Left kidney (tissue), 1 donor: ENCODE measurements at regions not wholly inside any gene's neighbourhood (a gene's known extent, or its start where the extent isn't known, plus 50 kb on each side); places are given as distances from the start of the nearest gene placed in this dataset.

Experiments
- DNase-seq: peaks from one replicate; pipeline ENCODE4 v3.0.0-alpha.2; 2013

GRCh38 chr2:198339116-198339515, 534.7 kb downstream of the PLCL1 start:
- no peak for DNase-seq

GRCh38 chr2:198337368-198337767, 533.0 kb downstream of the PLCL1 start:
- no peak for DNase-seq

DNA sequence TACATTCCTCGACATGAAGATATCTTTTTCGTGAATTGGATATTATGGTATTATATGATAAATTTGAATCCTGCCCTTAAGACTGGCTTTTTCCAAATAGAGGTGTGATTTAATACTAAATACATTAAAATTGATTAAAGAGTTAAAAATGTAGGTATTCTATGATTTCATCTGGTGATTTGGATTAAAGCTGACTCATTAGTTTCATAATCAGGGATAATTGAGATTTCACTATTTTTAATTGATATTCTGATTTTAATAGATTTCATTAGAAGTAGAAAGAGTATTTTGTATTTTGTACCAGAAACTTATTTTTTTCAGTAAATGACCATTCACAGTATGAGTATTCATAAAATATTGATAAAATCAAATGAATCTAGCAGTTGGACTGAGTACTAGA, 524.1 kb downstream of the PLCL1 start:
- no peak for DNase-seq

DNA sequence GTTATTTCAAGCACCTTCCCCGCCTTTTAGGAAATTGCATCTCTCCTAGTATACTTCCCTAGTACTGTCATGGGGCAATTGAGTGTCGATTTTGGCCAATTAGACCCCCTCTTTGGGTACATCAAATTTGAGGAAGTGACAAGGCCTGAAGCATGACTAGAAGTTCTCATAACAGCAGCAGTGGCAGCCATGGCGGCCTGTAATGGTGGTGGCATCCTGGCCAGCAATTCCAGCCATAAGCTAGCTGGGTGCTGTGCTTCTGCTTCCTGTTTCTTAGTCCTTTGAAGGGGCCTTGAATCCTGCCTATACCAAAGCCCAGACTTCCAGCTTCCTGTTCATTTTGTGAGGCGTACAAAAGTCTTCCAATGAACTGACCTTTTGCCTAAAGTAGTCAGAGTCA, 523.1 kb downstream of the PLCL1 start:
- DNase-seq = no peak

GRCh38 chr2:198326431-198326830, 522.0 kb downstream of the PLCL1 start:
- DNase-seq = no peak

GRCh38 chr2:198325359-198325758, 521.0 kb downstream of the PLCL1 start:
- no peak for DNase-seq

DNA sequence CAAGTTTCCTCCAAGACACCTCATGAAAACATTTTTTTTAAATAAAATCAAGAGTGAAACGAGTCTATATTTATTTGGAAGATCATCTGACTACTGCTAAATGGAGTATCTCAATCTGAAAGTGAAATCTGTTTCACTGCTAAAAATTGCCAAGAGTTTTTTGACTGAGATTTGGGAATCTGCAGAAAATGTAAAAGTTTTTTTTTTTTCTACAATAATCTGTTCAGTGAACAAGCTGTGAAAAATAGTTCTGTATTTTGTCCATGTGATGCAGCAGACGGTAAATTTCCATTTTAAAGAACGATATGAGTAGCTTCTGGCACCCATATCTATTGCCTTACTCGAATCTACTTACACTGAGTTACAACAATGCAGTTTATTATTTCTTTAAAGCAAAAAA, 519.7 kb downstream of the PLCL1 start:
- no peak for DNase-seq

DNA sequence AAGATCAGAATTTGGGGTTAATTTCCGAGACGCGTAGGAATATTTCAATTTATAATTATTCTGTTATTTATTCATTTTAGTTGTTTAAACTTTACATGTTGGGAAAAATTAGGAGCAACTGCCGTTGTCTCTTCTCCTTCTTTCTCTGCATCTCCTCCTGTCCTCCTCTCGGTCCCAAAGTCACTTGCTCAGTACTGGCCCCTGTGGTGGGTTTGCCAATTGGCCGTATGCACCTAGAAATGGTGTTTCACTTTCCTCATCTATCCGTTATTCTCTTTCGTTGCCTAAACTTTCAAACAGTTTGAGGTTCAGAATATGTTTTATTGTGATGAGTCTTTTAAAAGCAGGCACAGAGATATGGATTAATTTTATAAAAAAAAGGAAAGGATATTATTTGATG, 517.9 kb downstream of the PLCL1 start:
- no peak for DNase-seq

- DNase-seq = no peak
These were observed 517.2 kb downstream of the PLCL1 start for GRCh38 chr2:198321522-198322088.

- no peak for DNase-seq
These were observed 512.5 kb downstream of the PLCL1 start for GRCh38 chr2:198316852-198317396.

DNA sequence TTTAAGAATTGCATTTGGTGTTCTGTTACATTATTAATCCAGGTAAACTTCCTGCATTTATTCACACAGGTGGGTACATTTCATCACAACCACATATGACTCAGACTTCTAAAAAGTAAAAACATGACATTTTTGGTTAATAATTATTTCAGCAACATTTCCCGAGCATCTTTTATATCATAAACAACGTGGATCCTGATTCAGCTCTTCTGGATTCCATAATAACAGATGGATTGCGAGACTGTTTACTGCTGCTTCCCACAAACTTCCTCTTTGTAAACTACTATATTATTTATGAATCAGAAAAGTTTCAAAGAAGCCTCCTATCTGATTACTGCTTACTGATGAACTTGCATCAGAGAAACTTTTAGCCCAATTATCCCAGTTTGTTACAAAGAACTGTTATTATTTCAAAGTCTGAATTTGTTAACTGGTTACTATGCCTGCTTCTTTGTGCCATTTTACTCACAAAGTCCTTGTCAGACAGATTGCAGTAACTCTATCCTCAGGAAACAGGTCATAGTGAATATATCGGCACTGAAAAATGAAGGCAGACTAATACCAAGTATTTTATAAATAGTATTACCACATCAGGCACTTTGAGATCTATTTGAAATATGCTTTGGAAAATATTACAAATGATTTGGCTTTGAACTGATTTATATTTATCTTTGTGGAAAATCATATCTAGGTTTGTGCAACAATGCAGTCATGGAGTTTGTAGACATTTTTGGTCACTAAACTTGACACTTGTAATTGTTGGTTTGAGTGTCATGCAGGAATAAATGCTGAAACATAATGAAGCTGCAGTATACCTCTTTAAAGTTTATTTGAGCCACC, 511.6 kb downstream of the PLCL1 start:
- DNase-seq = no peak

DNA sequence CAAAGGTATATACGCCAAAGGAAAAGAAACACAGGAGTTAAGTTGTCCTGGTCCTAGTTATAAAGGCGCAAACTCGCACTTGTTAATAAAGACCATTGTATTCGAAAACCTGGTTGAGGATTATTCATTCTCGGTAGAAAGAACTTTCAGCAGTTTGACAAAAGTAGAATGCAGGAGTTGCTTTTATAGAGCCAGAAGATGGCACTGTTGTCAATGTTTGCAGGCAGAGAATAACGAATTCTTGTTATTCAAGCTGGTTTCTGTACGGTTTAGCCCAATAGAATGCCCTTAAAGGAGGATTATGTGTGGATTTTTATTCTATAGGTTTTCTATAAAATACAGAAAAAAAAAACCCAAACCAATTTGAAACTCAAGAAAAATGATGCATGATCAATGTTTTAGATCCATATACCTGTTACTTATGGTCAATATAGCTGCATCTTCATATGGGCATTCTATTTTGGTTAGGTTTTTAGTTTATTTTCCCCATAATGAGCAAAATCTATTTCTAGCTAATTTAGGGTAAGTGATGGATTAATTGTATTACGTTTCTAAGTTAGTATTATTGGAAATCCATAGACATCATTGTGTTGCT, 510.3 kb downstream of the PLCL1 start:
- DNase-seq = peak; percentile 58

DNA sequence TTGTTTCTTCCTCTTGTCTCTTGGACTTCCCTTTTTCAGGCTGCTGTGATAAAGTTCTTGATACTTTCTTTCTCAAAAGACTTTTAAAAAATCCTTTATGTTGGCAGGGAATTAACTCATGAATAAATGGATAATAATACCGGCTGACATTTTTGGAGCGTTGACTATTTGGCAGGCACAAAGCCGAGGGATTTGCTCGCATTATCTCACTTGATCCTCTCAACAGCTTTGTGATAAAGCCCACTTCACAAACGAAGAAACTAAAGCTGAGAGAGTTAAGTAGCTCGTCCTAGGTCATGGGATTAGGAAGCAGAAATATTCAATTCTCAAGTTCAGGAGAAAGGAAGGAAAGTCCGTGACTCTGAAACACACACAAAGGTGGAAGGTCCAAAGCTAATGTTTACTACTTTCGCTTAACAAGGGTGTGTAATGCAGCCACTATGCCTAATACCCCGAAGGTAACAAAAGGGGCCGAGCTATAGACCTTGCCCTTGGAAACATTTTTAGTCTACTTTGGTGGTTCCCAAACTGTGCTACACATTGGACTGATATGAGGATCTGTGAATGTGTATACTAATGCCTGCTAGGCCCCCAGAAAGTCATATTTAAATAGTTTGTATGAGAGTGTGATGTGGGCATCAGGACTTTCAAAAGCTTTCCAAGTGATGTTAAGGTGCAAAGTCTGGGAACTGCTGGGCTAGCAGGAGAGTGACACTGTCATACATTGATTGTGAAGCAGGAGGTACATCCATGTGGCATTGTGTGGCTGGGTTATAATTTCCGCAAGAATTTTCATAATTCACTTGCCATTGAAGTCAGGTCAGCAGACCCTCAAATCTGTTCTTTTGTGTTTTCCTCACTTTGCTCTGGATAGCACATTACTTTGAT, 508.4 kb downstream of the PLCL1 start:
- DNase-seq = no peak

DNA sequence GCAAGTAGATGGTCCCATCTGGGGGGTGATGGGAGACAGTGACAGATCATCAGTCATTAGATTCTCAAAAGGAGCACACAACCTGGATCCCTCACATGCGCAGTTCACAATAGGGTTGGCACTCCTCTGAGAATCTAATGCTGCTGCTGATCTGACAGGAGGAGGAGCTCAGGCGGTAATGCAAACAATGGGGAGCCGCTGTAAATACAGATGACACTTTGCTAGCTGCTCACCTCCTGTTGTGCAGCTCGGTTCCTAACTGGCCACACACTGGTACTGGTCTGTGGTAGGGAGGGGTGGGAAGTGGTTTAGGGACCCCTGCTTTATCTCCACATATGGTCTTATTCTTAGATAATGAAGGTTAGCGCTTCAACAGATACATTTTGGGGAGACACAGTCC, 506.6 kb downstream of the PLCL1 start:
- DNase-seq = no peak

DNA sequence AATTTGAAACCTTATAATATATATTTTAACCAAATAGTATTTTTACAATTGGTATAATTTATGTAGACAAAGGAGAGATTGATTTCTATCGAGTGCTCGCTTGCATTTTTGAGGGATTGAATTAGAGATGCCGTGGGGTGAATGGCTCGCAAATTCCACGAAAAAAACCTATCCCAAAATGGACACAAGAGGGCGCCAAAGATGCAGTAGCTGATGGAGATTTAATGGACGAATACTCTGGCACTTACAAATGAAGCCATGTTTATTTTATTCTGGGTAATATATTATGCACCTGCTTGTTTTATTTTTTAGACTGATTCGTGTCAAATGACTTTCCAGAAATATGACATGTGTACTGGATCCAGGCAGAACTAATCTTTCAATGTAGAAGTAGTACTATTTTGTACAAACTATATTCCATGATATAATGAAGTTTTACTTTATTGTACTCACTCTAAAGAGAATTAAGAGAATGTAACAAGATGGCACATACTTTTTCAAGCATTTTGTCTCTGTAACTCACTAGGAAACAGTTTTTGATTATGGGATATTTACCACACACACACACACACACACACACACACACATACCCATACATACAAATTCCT, 505.4 kb downstream of the PLCL1 start:
- DNase-seq = peak; percentile 51

GRCh38 chr2:198309081-198309480, 504.7 kb downstream of the PLCL1 start:
- no peak for DNase-seq

DNA sequence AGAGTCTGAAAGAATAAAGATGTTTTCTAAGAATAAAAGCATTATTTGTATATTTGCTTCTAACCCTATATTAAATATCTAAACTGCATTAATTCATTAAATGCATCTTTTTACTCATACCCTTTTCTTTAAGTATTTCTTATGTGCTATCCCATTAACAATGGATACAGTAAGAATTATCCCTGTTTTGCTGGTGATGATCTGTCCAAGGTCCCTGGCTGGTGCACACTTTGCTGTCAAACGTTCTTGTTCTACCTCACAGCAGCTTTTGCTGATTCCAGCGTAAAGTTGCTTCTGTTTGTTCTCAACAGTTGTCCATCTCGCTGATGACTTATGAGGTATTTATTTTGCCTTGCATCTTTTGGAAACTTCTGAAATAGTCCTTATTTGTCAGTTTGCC, 504.0 kb downstream of the PLCL1 start:
- no peak for DNase-seq

GRCh38 chr2:198307093-198307492, 502.7 kb downstream of the PLCL1 start:
- DNase-seq = no peak

DNA sequence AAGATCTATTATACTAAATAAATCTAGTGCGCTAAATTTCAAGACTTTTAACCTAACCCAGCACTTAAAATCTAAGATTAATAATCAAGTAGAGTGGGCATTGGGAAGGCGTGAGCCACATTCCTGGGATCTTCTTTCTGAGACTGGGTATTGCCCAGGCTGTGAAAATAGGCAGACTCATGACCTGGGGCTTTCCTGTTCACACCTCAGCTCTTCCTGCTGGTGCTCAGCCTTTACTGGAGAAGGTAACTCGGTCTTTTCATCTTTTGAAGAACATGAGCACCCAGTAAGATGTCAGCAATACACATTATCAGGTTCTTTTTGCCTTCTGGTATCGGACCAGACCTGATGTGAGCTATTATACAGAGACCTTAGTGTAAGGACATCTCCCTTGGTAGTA, 500.5 kb downstream of the PLCL1 start:
- no peak for DNase-seq

- DNase-seq = no peak
These were observed 493.0 kb downstream of the PLCL1 start for GRCh38 chr2:198297350-198297749.

DNA sequence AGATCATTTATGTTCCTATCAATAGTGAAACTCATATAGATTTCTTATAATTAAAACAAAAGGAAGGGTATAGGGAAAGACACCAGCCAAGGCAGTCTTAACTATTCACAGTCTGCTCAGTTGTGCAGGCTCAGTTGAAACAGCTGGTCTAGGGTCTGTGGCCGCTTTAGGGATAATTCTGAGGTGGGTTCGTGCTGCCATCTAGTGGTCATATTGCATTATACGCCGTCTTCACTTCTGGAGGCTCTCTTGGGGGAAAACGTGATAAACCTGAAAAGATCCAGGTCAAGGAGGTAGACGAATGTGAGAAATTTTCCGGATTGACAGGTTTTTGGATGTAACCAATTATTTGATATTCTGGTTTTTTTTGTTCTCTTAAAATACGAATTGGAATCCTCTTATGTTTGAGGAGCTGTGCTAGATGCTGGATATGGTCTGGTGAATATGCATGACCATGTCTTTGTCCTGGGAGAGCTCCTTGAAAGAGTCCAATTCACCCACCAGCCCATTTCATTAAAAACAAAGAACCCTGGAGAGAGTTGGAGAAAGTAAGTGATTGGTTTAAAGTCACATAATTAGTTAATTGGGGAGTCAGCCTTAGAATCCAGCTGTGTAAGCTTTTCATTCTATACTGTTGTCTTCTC, 492.4 kb downstream of the PLCL1 start:
- DNase-seq = peak; percentile 77
